Right atrium auricular region (tissue), 2 donors: ENCODE measurements at regions not wholly inside any gene's neighbourhood (a gene's known extent, or its start where the extent isn't known, plus 50 kb on each side); places are given as distances from the start of the nearest gene placed in this dataset.

Experiments used
- DNase-seq: peaks from one replicate; pipeline ENCODE4 v3.0.0-alpha.2; 2019; ENCODE audit warnings: low spot score
- H3K27ac ChIP-seq, 2 donors: fragments of 200-600 bp; sonication (generic); 1 replicate in 1 of 2; 2 replicates in 1 of 2; pipeline ENCODE4 v1.5.1; 2016 to 2019
- H3K27me3 ChIP-seq, 2 donors: fragments of 200-600 bp; sonication (generic); one replicate each; pipeline versions ENCODE4 v1.5.1 to v1.6.0; 2017 to 2019
- H3K36me3 ChIP-seq: fragments of 200-600 bp; sonication (generic); one replicate; pipeline ENCODE4 v1.5.1; 2016
- H3K4me1 ChIP-seq, 2 donors: fragments of 200-600 bp; sonication (generic); one replicate each; pipeline versions ENCODE4 v1.5.1 to v1.6.0; 2017 to 2019
- H3K4me3 ChIP-seq, 2 donors: fragments of 200-600 bp; sonication (generic); 1 replicate in 1 of 2; 2 replicates in 1 of 2; pipeline ENCODE4 v1.5.1; 2017 to 2019; ENCODE audit warnings: mild to moderate bottlenecking in 1 of 2, moderate library complexity in 1 of 2
- H3K9me3 ChIP-seq, 2 donors: fragments of 200-600 bp; sonication (generic); one replicate each; pipeline ENCODE4 v1.5.1; 2019
- TF ChIP-seq, protein P1 (sequence below), 2 donors: fragments of 200-600 bp; sonication (generic); IDR thresholded peaks; one replicate each; pipeline ENCODE4 v1.5.1; 2019; ENCODE audit warnings: antibody characterized with exemption in 2 of 2

DNA sequence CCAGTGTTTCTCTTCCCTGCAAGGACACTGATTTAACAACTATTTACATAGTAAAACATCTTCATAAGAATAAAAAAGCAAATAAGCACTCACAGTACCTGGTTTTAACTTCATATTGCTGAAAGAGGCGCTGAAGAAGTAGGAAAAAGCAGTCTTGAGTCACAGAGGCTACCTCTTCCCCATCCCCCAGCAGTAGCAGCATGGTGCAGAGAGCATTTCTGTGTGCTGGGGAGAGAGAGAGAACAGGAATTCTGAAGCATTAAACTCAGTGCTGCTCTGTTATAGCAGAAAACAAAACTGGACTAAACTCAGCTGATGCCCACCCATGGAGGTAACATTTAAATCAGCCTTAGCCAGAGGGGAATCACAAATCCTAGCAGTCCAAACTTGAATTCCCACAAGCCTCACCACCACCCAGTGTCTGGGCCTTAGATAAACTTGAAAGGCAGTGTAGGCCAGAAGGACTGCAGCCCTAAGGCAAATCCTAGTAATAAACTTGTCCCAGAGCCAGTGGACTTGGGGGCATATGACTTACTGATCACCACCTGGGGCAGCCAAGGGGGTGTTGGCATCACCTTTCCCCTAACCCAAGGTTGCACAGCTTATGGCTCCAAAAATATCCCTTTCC lies 321.8 kb upstream of the CWC22 start:
- DNase-seq = no peak

DNA sequence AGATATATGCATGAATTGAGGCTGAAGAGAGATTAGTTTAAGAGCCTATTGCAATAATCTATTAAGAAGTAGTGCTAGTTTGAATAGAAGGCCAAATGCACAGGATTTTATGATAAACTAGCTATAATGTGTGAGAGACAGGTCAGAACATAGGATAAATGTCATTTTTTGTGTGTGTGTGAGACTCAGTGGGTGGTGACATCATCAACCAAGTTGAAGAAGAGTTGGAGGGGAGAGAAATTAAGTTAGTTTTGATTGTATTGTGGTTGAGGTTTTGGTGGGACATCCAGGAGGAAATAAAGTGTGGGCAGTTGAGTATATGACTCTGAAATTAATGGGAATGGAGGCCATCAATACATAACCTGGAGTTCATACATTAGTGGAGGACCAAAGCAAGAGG lies 320.1 kb upstream of the CWC22 start:
- TF ChIP-seq, protein P1, sequence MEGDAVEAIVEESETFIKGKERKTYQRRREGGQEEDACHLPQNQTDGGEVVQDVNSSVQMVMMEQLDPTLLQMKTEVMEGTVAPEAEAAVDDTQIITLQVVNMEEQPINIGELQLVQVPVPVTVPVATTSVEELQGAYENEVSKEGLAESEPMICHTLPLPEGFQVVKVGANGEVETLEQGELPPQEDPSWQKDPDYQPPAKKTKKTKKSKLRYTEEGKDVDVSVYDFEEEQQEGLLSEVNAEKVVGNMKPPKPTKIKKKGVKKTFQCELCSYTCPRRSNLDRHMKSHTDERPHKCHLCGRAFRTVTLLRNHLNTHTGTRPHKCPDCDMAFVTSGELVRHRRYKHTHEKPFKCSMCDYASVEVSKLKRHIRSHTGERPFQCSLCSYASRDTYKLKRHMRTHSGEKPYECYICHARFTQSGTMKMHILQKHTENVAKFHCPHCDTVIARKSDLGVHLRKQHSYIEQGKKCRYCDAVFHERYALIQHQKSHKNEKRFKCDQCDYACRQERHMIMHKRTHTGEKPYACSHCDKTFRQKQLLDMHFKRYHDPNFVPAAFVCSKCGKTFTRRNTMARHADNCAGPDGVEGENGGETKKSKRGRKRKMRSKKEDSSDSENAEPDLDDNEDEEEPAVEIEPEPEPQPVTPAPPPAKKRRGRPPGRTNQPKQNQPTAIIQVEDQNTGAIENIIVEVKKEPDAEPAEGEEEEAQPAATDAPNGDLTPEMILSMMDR (IDR thresholded peaks at IDR 0.05) = no peak
- H3K4me3 ChIP-seq = no peak overlapping the region
- no peaks in the 10 kb centered on the region for H3K27me3 ChIP-seq
- H3K9me3 ChIP-seq = no peaks in the 10 kb centered on the region
- no peaks in the 10 kb centered on the region for H3K36me3 ChIP-seq
- DNase-seq = no peak
- no peak overlapping the region for H3K27ac ChIP-seq
- H3K4me1 ChIP-seq = no peaks in the 10 kb centered on the region

More for the DNA sequence above, 321.8 kb upstream of the CWC22 start:
- no peak overlapping the region for H3K27ac ChIP-seq
- H3K27me3 ChIP-seq = no peaks in the 10 kb centered on the region
- TF ChIP-seq, protein P1 (IDR thresholded peaks at IDR 0.05) = no peak
- H3K4me3 ChIP-seq = no peak overlapping the region
- H3K36me3 ChIP-seq = no peaks in the 10 kb centered on the region
- H3K4me1 ChIP-seq = no peaks in the 10 kb centered on the region
- no peaks in the 10 kb centered on the region for H3K9me3 ChIP-seq

DNA sequence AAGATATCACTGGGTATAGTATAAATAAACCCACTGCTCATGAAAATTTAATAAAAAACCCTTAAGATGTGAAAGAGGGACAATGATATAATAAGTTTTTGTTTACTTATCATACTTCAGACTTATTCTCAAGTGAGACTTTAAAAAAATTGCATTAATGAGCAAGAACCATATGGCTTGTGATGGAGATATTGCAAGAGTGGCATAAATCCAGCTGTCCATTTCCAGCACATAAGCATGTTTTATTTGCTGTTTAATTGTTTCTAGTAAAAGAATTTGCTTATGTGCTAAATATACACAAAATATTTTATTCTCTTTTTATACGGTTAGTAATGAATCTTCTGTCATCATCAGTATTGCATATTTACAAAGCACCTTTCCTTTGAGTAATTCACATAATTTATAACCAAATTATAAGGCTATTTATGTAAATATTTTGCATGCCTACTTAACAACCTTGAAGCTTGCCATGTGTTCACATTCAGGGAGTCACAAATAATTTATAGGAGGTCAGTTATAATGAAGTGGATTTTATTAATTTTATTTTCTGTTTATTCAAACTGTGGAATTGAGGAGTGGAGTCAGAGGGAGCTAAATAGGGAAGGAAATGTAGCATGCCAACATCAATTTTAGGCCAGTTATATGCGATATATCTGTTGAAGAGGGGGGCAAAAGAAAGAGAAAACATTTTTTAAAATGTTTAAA lies 318.5 kb upstream of the CWC22 start:
- Histone ChIP-seq H3K27me3 (no peaks in the 10 kb centered on the region), H3K4me1 (no peaks in the 10 kb centered on the region), H3K9me3 (no peaks in the 10 kb centered on the region), H3K27ac (no peak overlapping the region), H3K36me3 (no peaks in the 10 kb centered on the region), H3K4me3 (no peak overlapping the region)
- DNase-seq = no peak
- TF ChIP-seq, protein P1 (IDR thresholded peaks at IDR 0.05) = no peak

- H3K27me3 ChIP-seq = no peaks in the 10 kb centered on the region
- TF ChIP-seq, protein P1 (IDR thresholded peaks at IDR 0.05) = no peak
- no peaks in the 10 kb centered on the region for H3K9me3 ChIP-seq
- H3K27ac ChIP-seq = no peak overlapping the region
- H3K4me1 ChIP-seq = no peaks in the 10 kb centered on the region
- DNase-seq = no peak
- no peak overlapping the region for H3K4me3 ChIP-seq
- H3K36me3 ChIP-seq = no peaks in the 10 kb centered on the region
Measured at GRCh38 chr2:180324182-180324581, 317.1 kb upstream of the CWC22 start.

DNA sequence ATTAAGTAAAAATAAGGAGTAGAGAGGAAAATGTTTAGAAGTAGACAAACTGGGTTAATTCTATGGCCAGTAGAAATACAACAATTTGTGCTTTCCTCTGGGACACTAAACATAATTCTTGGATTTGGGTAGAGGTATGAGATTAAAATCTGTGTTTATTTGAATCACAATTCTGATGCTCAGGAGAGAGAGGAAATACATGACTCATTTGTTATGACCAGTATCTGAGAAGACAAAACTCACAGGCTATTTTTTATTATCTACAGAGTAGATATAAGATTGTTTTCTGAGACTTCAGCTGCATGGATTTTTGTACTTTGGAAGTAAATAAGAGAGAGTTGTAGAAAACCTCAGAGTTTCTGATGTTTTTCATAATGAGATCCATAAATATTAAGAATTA lies 315.7 kb upstream of the CWC22 start:
- DNase-seq = no peak
- H3K4me3 ChIP-seq = no peak overlapping the region
- no peaks in the 10 kb centered on the region for H3K36me3 ChIP-seq
- no peaks in the 10 kb centered on the region for H3K4me1 ChIP-seq
- H3K27ac ChIP-seq = no peak overlapping the region
- TF ChIP-seq, protein P1 (IDR thresholded peaks at IDR 0.05) = no peak
- H3K27me3 ChIP-seq = no peaks in the 10 kb centered on the region
- no peaks in the 10 kb centered on the region for H3K9me3 ChIP-seq
